AG04450 (cell line): ENCODE measurements at regions not wholly inside any gene's neighbourhood (a gene's known extent, or its start where the extent isn't known, plus 50 kb on each side); places are given as distances from the start of the nearest gene placed in this dataset.
A peak's percentile ranks its signal among the peaks of the same experiment; 100 is the strongest.

Experiments
- CTCF ChIA-PET: fragments of 300-600, 350-600 bp; formaldehyde crosslinking; extraction: SDS; loops from one replicate; lab custom pipeline; 2022; ENCODE audit warnings: antibody characterized with exemption, inconsistent platforms; lab: Charles Lee
- POLR2A ChIA-PET: fragments of 350-600 bp; formaldehyde crosslinking; extraction: SDS; loops from one replicate; lab custom pipeline; 2021; ENCODE audit warnings: antibody characterized with exemption, inconsistent platforms; lab: Yijun Ruan, JAX
- DNase-seq: peaks from one replicate; pipeline ENCODE4 v3.0.0-alpha.2; 2011; ENCODE audit warnings: low read depth, low spot score
- H3K27ac ChIP-seq: one replicate; pipeline ENCODE4 v1.5.1; 2012; ENCODE audit warnings: low read depth, low read length, control low read depth
- H3K27me3 ChIP-seq: one replicate; pipeline ENCODE4 v1.6.0; 2012; ENCODE audit warnings: low read length; ENCODE audit not compliant: control insufficient read depth, insufficient read depth
- H3K4me3 ChIP-seq: 2 replicates; pipeline ENCODE4 v1.5.1; 2011; ENCODE audit warnings: mild to moderate bottlenecking, low read depth, low read length, control low read depth
- H3K9me3 ChIP-seq: 2 replicates; pipeline ENCODE4 v1.5.1; 2012; ENCODE audit warnings: low read length; ENCODE audit not compliant: control insufficient read depth, insufficient read depth
- CTCF ChIP-seq: IDR thresholded peaks from 2 replicates; pipeline ENCODE4 v1.5.1; 2011; ENCODE audit warnings: low read depth, low read length, control low read depth, inconsistent platforms

GRCh38 chr1:90139837-90140236 lies 144.9 kb downstream of the ZNF326 start:
- CTCF ChIA-PET: no interaction called here
- no peak overlapping the region for H3K27ac ChIP-seq

DNA sequence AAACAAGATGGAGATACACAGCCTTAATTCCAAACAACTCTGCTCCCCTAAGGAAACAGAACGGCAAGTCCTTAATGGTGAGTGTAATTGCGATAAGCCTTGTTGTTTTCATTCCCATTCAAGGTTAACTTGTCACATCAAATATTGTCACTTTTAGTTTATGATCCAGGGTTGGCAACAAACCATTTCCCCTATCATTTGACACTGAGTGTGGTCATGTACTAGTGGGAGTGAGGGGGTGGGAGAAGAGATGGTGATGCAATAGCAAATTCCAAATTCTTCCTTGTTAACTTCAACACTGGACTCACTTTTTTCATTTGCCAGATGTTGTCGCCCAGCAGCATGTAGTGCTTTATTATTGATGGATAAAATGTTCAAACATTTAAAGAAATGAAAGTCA lies 140.4 kb downstream of the ZNF326 start:
- Histone ChIP-seq H3K27ac (no peak overlapping the region), H3K27me3 (no peaks in the 10 kb centered on the region), H3K9me3 (no peaks in the 10 kb centered on the region), H3K4me3 (no peak overlapping the region)
- CTCF ChIA-PET: no interaction called here
- DNase-seq: no peak
- TF ChIP-seq CTCF: no peak
- POLR2A ChIA-PET: no interaction called here

More at GRCh38 chr1:90139837-90140236, 144.9 kb downstream of the ZNF326 start:
- Histone ChIP-seq H3K27me3 (no peaks in the 10 kb centered on the region), H3K9me3 (no peaks in the 10 kb centered on the region), H3K4me3 (no peak overlapping the region)
- no peak for TF ChIP-seq CTCF
- POLR2A ChIA-PET: no interaction called here
- DNase-seq: no peak

DNA sequence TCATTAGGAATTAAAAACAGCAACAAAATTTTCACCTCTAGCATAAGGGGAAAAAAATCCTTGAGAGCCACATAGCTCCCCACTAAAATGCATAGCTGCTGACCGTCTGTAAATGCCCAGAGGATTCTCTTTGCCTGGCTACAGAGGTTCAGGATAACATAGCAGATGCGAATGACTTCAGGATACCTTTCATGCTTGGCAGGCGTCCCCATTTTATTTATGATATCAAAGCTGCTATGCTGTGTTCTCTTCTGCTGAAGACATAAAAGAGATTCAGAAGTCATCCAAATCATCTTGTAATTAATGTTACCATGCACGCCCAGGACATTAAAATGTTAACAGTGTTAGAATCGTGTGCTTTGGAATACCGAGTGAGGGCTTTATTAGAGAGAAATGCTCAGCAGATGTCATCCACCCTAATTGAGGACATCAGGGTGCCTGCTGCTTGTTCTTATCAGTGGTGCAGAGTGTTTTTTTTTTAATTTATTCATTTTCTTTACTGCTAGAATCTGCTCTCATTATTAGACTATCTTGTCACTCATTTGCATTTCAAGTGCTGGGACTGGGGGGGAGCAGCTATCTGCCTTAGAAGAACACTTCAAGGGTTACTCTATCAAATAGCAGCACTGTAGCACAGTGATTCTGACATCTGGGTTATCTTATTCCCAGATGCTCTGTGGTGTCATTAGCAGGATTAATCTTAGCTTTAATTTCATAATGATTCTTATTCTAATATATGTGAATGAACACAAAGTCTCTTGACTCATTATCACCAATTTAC lies 139.5 kb downstream of the ZNF326 start:
- no peaks in the 10 kb centered on the region for H3K27me3 ChIP-seq
- DNase-seq: no peak
- no peak for TF ChIP-seq CTCF
- H3K9me3 ChIP-seq: no peaks in the 10 kb centered on the region
- ChIA-PET POLR2A (no interaction called here), CTCF (interaction anchor here (0.9 to 1.1 kb wide), 2 partner anchors 13 to 20 kb away, joined by 3 to 4 read pairs; no protein-coding TSS in a partner anchor)
- H3K4me3 ChIP-seq: no peak overlapping the region
- H3K27ac ChIP-seq: no peak overlapping the region

DNA sequence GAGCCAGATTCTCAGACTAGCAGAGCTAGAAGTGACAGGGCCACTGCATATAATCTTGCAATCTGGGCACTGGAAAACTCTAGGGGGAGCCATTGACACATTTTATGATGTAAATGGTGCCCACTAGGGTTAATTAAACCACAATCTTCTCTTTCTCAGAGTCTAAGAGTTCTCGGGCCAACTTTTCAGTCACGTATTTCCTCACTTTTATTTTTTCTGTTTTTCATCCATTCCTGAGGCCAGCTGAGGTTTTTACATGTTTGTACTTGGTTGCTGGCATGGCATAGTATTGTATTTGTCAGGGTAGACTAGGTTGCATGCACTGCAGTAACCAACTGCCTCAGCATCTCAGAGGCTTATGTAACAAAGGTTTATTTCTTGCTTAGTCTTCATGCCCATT lies 138.2 kb downstream of the ZNF326 start:
- ChIA-PET CTCF (interaction anchor here (0.5 to 0.6 kb wide), 2 partner anchors 506 to 752 kb away, joined by 3 read pairs; no protein-coding TSS in a partner anchor), POLR2A (no interaction called here)
- no peak overlapping the region for H3K27ac ChIP-seq
- TF ChIP-seq CTCF: peak; percentile 29
- no peaks in the 10 kb centered on the region for H3K9me3 ChIP-seq
- no peaks in the 10 kb centered on the region for H3K27me3 ChIP-seq
- no peak for DNase-seq
- H3K4me3 ChIP-seq: no peak overlapping the region

DNA sequence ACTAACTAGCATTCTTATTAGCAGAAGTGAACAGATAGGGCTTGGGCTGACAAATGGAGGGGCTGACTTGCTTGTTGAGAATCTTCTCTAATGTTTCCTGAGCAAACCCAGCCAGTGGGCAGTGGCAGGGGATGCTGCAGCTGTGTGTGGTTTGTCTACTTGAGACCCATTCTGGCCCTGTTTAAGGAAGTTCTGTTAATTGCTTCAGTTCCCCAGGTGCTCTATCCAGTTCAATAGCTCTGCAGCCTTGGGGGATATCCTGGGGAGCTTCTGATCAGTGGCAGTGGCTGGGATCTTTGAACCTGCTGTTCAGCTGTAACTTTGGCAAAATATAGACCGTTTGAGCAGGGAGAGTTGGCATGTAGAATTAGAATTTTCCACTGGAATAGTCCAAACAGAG lies 137.4 kb downstream of the ZNF326 start:
- POLR2A ChIA-PET: no interaction called here
- no peak for DNase-seq
- CTCF ChIA-PET: interaction anchor here (0.5 kb wide), 1 partner anchor 753 kb away, joined by 3 read pairs; no protein-coding TSS in a partner anchor
- TF ChIP-seq CTCF: no peak
- H3K4me3 ChIP-seq: no peak overlapping the region
- no peaks in the 10 kb centered on the region for H3K9me3 ChIP-seq
- no peaks in the 10 kb centered on the region for H3K27me3 ChIP-seq
- no peak overlapping the region for H3K27ac ChIP-seq
